ENCODE measurements at regions not wholly inside any gene's neighbourhood (a gene's known extent, or its start where the extent isn't known, plus 50 kb on each side); places are given as distances from the start of the nearest gene placed in this dataset.

DNA sequence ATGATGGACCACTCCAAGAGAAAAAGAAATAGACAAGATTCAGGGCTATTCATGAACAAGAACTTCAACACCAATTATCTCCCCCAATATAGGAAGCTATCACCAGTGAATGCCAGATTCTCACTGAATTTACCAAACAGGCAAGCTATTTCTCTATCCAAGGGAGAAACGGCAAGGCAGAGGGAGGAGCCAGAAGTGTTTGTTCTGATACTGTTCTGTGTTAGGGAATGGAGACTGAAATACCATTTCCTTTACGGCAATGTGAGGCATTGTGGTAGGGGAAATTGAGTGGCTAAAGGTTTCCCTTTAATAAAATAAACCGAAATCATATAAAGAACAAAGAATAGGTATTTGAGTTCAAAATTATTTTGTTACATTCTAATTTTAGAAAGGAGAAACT, 68.0 kb upstream of the ALDH1A1 start:
- no peak overlapping the region for H3K4me3 Mint-ChIP-seq
- H3K4me1 Mint-ChIP-seq (ENCODE audit: low read depth), result no peaks in the 10 kb centered on the region
- no peaks in the 10 kb centered on the region for H3K9me3 Mint-ChIP-seq
- H3K27ac Mint-ChIP-seq, result no peak overlapping the region
- no peaks in the 10 kb centered on the region for H3K27me3 Mint-ChIP-seq
- intact Hi-C loops (cut with micrococcal nuclease), result no loop called here
- no peaks in the 10 kb centered on the region for H3K36me3 Mint-ChIP-seq (ENCODE audit: low read depth)

DNA sequence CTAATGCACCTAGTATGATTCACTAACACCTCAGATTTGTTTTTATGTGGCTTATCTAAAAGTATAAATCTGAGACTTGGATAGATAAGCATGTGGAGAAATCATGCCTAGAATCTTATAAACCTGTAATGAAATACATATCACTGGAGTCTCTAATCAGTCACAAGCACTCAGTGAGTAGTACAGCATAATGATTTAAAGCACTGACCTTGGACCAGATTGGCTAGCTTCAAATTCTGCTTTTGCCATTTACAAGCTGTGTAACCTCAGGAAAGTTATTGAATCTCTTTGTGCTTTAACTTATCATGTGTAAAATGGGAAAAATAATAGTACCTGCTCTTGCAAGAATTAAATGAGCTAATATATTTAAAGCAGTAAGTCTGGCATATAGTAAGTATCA, 61.2 kb upstream of the ALDH1A1 start:
- intact Hi-C loops (cut with micrococcal nuclease), result no loop called here
- H3K9me3 Mint-ChIP-seq, result no peaks in the 10 kb centered on the region
- no peaks in the 10 kb centered on the region for H3K27me3 Mint-ChIP-seq

DNA sequence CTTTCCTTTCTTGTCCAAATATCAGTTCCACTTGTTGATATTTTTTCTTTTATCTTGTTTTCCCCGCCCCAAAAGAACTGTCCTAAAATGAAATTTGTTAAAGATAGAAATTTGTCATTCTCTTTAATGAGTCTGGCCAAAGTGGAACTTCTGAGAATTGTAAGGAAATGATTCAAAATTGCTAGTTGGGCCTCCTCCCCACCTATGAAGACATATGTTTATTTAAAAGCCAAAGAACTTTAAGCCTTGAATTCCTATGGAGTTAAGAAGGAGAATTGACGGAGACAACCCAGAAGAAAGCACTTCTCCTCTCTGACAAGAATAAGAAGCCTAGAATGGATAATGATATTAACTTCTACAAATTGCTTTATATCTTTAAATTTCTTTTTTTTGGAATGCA, 59.1 kb upstream of the ALDH1A1 start:
- no peak overlapping the region for H3K27ac Mint-ChIP-seq

More for the DNA sequence above, 61.2 kb upstream of the ALDH1A1 start:
- Mint-ChIP-seq H3K4me1 (ENCODE audit: low read depth) (peaks cover 5% of the 10 kb centered on the region), H3K4me3 (no peak overlapping the region), H3K27ac (no peak overlapping the region), H3K36me3 (ENCODE audit: low read depth) (no peaks in the 10 kb centered on the region)

DNA sequence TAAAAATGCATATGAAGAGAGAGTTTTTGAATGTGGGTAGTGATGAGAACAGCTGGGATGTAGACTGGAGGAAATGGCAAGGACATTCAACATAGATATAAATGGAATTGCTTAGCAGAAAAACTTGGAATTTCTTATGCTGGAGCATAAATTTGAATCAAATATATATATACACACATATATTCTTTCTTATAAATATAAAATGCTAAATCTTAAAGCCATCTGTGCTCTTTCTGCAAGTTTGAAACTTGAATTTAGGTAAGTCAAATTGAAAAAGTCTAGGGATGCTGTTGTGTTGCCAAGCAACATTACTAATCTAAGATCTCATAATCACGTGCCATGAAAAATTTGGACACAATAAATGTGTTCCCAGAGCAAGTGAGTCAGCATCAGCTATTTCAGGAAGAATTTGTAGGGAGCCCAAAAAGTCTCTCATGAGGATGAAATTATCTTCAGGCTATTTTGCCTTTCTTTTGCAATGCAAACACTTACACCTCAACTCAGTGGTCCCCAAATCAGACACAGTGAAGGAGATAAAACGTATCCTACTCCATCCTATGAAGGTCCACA, 58.4 kb upstream of the ALDH1A1 start:
- intact Hi-C loops (cut with micrococcal nuclease), result no loop called here
- H3K27ac Mint-ChIP-seq, result no peak overlapping the region
- H3K9me3 Mint-ChIP-seq, result no peaks in the 10 kb centered on the region
- H3K27me3 Mint-ChIP-seq, result no peaks in the 10 kb centered on the region
- peaks cover 17% of the 10 kb centered on the region for H3K4me1 Mint-ChIP-seq (ENCODE audit: low read depth)
- no peak overlapping the region for H3K4me3 Mint-ChIP-seq
- H3K36me3 Mint-ChIP-seq (ENCODE audit: low read depth), result no peaks in the 10 kb centered on the region

More for the DNA sequence above, 59.1 kb upstream of the ALDH1A1 start:
- H3K4me3 Mint-ChIP-seq, result no peak overlapping the region
- H3K27me3 Mint-ChIP-seq, result no peaks in the 10 kb centered on the region
- H3K4me1 Mint-ChIP-seq (ENCODE audit: low read depth), result peaks cover 17% of the 10 kb centered on the region
- H3K36me3 Mint-ChIP-seq (ENCODE audit: low read depth), result no peaks in the 10 kb centered on the region
- intact Hi-C loops (cut with micrococcal nuclease), result no loop called here
- H3K9me3 Mint-ChIP-seq, result no peaks in the 10 kb centered on the region

DNA sequence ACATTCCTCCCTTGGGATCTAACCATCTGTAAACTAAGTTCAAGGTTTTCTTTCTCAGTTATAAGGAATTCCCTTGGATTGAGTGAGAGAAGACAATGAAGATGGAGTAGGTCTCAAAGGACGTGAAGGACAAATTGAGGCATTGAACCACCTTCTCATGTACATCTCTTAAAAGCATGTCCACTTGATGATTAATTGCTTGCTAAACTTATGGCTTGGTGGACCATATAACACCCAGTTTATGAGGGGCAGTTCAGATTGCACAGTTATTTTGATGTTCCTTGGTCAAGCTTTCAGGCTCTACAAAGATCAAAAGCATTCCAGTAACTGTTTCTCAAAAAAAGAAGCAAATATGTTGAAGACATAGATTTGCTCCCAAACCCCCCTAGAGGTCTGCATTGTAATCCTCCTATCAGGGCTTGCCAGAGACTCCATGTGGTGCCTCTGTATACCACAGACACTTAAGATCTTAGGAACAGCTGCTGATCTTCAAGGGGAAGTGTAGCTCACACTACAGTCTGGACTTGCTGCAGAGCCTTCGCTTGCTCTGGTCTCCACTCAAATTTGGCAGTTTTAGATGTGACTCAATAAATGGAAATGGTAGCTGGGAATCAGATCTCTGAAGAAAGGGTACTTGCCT, 56.9 kb upstream of the ALDH1A1 start:
- peaks cover 17% of the 10 kb centered on the region for H3K4me1 Mint-ChIP-seq (ENCODE audit: low read depth)
- intact Hi-C loops (cut with micrococcal nuclease), result no loop called here
- H3K27me3 Mint-ChIP-seq, result no peaks in the 10 kb centered on the region
- H3K4me3 Mint-ChIP-seq, result no peak overlapping the region
- peak overlapping the region; percentile 21 for H3K27ac Mint-ChIP-seq
- no peaks in the 10 kb centered on the region for H3K36me3 Mint-ChIP-seq (ENCODE audit: low read depth)
- H3K9me3 Mint-ChIP-seq, result no peaks in the 10 kb centered on the region

DNA sequence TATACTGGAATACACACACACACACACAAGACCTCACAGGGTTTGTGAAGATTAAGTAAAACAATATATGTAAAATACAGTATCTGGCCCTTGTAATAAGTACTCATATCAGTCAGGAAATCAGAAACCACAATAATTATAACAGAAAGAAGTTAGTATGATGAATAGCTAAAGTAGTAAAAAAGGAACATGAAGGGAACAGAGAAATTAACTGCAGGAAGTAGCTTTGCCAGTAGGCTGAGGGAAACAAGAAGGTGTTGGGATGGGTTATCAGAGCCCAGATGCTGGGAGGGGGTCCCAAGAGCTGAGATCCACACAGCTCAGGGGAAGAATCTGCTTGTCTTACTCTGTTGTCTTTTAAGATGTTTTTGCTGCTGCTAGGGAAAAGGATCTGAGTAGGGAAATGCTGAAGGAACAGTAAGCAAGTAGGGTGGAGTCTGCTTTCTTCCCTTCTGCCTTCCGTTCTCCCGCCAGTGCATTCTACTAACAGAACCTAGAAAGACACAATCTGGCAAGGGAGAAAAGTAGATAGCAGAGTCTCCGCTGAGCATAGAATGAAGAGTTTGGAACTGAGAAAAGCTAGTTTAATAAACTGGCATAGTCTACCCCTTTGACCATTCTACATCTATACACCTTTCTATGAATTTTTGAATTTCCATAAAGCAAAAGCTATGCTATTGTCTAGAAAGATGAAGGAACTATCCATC, 55.3 kb upstream of the ALDH1A1 start:
- Mint-ChIP-seq H3K4me3 (no peak overlapping the region), H3K36me3 (ENCODE audit: low read depth) (no peaks in the 10 kb centered on the region), H3K9me3 (no peaks in the 10 kb centered on the region), H3K27me3 (no peaks in the 10 kb centered on the region), H3K27ac (no peak overlapping the region), H3K4me1 (ENCODE audit: low read depth) (peaks cover 17% of the 10 kb centered on the region)
- intact Hi-C loops (cut with micrococcal nuclease), result no loop called here

DNA sequence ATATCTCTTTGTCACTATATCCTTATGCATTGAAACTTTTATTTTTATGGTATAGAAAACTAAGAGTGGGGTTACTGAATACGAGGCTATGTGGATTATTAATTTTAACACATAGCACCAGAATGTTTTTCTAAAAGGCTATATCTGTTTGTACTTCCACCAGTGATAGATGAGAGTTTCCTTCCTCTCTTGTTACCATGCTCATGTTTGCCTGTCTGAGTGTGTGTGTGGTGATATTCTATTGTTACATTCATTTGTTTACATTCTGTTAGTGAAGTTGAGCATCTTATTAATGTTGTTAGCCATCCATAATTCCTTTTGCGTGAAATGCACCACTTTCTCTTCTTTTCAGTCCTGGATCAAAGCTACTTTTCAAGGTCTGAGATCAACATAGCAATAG, 54.1 kb upstream of the ALDH1A1 start:
- Mint-ChIP-seq H3K9me3 (no peaks in the 10 kb centered on the region), H3K4me1 (ENCODE audit: low read depth) (peaks cover 17% of the 10 kb centered on the region), H3K36me3 (ENCODE audit: low read depth) (no peaks in the 10 kb centered on the region), H3K4me3 (no peak overlapping the region), H3K27me3 (no peaks in the 10 kb centered on the region), H3K27ac (no peak overlapping the region)
- intact Hi-C loops (cut with micrococcal nuclease), result no loop called here
